Astrocyte (in vitro differentiated cells and primary cell): ENCODE measurements at regions not wholly inside any gene's neighbourhood (a gene's known extent, or its start where the extent isn't known, plus 50 kb on each side); places are given as distances from the start of the nearest gene placed in this dataset.

Source experiments
- EZH2 ChIP-seq: IDR thresholded peaks from 2 replicates; pipeline ENCODE4 v1.6.1; 2012; ENCODE audit warnings: mild to moderate bottlenecking, low read length, inconsistent platforms; ENCODE audit not compliant: insufficient read depth
- TF ChIP-seq, protein P1 (sequence below): IDR thresholded peaks from 2 replicates; pipeline ENCODE4 v1.5.1; 2011; ENCODE audit warnings: low read depth, mild to moderate bottlenecking, inconsistent platforms, low read length, moderate library complexity; ENCODE audit not compliant: insufficient read depth

DNA sequence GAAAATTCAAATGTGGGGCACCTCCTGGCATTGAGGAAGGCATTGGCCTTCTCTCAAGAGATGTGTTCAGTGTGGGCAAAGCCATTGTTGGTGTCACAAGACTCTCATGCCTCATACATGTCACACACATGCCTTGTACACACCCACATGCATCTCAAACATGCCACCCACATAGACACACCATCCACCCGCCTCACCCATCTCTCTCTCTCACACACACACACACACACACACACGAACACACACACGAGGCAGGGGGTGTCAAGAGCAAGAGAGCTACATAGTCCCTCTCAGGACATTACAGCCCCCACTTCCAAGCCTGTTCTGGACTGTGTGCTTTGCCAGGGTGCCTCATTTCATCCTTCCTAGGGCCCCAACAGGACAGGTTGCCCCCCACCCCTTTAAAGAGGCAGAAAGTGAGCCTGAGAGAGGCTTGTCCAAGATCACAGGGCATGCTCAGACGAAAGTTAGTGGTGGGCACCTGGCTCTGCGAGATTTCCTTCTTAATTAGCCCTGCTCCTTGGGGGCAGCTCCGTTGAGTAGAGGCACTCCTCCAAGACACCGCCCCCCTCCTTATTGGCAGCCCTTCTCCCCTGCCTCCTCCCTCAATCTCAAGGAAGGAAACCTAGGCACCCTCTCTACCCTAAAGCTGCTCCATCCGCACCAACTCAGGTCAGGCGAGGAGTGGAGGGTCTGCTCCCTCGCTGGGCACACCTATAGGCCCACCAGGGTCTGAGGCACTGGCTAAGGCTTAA, 50.5 kb upstream of the CCDC174 start:
- TF ChIP-seq, protein P1, sequence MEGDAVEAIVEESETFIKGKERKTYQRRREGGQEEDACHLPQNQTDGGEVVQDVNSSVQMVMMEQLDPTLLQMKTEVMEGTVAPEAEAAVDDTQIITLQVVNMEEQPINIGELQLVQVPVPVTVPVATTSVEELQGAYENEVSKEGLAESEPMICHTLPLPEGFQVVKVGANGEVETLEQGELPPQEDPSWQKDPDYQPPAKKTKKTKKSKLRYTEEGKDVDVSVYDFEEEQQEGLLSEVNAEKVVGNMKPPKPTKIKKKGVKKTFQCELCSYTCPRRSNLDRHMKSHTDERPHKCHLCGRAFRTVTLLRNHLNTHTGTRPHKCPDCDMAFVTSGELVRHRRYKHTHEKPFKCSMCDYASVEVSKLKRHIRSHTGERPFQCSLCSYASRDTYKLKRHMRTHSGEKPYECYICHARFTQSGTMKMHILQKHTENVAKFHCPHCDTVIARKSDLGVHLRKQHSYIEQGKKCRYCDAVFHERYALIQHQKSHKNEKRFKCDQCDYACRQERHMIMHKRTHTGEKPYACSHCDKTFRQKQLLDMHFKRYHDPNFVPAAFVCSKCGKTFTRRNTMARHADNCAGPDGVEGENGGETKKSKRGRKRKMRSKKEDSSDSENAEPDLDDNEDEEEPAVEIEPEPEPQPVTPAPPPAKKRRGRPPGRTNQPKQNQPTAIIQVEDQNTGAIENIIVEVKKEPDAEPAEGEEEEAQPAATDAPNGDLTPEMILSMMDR, result no peak
- TF ChIP-seq EZH2, result no peak
